Endothelial cell of umbilical vein (primary cell): ENCODE measurements at regions not wholly inside any gene's neighbourhood (a gene's known extent, or its start where the extent isn't known, plus 50 kb on each side); places are given as distances from the start of the nearest gene placed in this dataset.

Source experiments
- BruUV-seq: library from RNA; stranded (reverse); fragments of 400-500 nt; replicated peaks from 2 replicates; lab custom pipeline; 2021; lab: Mats Ljungman, UMichigan
- CTCF ChIA-PET: fragments of 300-600, 350-600 bp; sonication (Branson Sonifier 250); formaldehyde crosslinking; loops from one replicate; lab custom pipeline; 2021; ENCODE audit warnings: antibody characterized with exemption, inconsistent platforms; lab: Charles Lee
- POLR2A ChIA-PET: fragments of 300-600, 350-600 bp; sonication (Branson Sonifier 250); formaldehyde crosslinking; loops from one replicate; lab custom pipeline; 2021; ENCODE audit warnings: antibody characterized with exemption, inconsistent platforms; lab: Charles Lee
- DNase-seq: peaks from one replicate; pipeline ENCODE4 v3.0.0-alpha.2; 2011; ENCODE audit warnings: low read depth, low spot score
- FAIRE-seq: peaks from 2 replicates; lab custom pipeline; 2011; peaks lifted over from hg19 to GRCh38; lab: Jason Lieb, UNC
- H2AFZ ChIP-seq: 2 replicates; pipeline ENCODE4 v1.6.0; 2012; ENCODE audit warnings: low read depth, low read length, control low read depth, inconsistent platforms
- H3K27ac ChIP-seq: 2 replicates; pipeline ENCODE4 v1.5.1; 2011; ENCODE audit warnings: low read depth, mild to moderate bottlenecking, control low read depth, low read length, moderate library complexity; ENCODE audit not compliant: insufficient read depth
- H3K27me3 ChIP-seq, 2 experiments: 2 replicates each; pipeline versions ENCODE4 v1.6.0 to v1.6.1; 2011; ENCODE audit warnings: low read length in 2 of 2, mixed read lengths in 1 of 2; ENCODE audit not compliant: control insufficient read depth in 2 of 2, insufficient read depth in 2 of 2
- H3K36me3 ChIP-seq, 2 experiments: 2 replicates in 1 of 2; 3 replicates in 1 of 2; pipeline ENCODE4 v1.5.1; 2011; ENCODE audit warnings: low read length in 2 of 2, mild to moderate bottlenecking in 1 of 2, moderate library complexity in 1 of 2; ENCODE audit not compliant: control insufficient read depth in 2 of 2, insufficient read depth in 2 of 2; ENCODE audit errors: extremely low read depth in 1 of 2
- H3K4me1 ChIP-seq: 3 replicates; pipeline ENCODE4 v1.5.1; 2011; ENCODE audit warnings: mild to moderate bottlenecking, low read length; ENCODE audit not compliant: control insufficient read depth, insufficient read depth; ENCODE audit errors: extremely low read depth
- H3K4me2 ChIP-seq: 2 replicates; pipeline ENCODE4 v1.6.1; 2011; ENCODE audit warnings: low read length, control low read depth, mixed read lengths; ENCODE audit not compliant: insufficient read depth
- H3K4me3 ChIP-seq, 3 experiments: fragments of 200-600 bp in 1 of 3; sonication (generic), shearing (Covaris generic) in 1 of 3; replicated peaks in 1 of 3; 2 replicates each; pipeline ENCODE4 v1.5.1; 2011 to 2016; ENCODE audit warnings: control low read depth in 3 of 3, low read length in 3 of 3, mild to moderate bottlenecking in 2 of 3, inconsistent platforms in 1 of 3, low read depth in 1 of 3, moderate library complexity in 1 of 3; ENCODE audit not compliant: insufficient read depth in 1 of 3
- H3K79me2 ChIP-seq: 2 replicates; pipeline ENCODE4 v1.6.0; 2012; ENCODE audit warnings: low read length, inconsistent platforms; ENCODE audit not compliant: control insufficient read depth, insufficient read depth
- H3K9ac ChIP-seq: replicated peaks from 2 replicates; pipeline ENCODE3; 2011; ENCODE audit warnings: low read length, control low read depth; ENCODE audit not compliant: insufficient read depth; ENCODE audit errors: extremely low read depth
- H3K9me1 ChIP-seq: replicated peaks from 3 replicates; pipeline ENCODE4 v1.6.0; 2011; ENCODE audit warnings: mild to moderate bottlenecking, low read length; ENCODE audit not compliant: control insufficient read depth, insufficient read depth; ENCODE audit errors: extremely low read depth
- H3K9me3 ChIP-seq: replicated peaks from 2 replicates; pipeline ENCODE4 v1.5.1; 2012; ENCODE audit warnings: low read length, inconsistent platforms; ENCODE audit not compliant: control insufficient read depth, insufficient read depth
- H4K20me1 ChIP-seq: replicated peaks from 2 replicates; pipeline ENCODE3; 2011; ENCODE audit warnings: mild to moderate bottlenecking, low read length; ENCODE audit not compliant: control insufficient read depth, insufficient read depth; ENCODE audit errors: extremely low read depth
- EZH2 ChIP-seq: IDR thresholded peaks from 2 replicates; pipeline ENCODE4 v1.6.1; 2012; ENCODE audit warnings: borderline replicate concordance, low read depth, mild to moderate bottlenecking, moderate library complexity, low read length, inconsistent platforms; ENCODE audit not compliant: severe bottlenecking
- FOS ChIP-seq: IDR thresholded peaks from 2 replicates; pipeline ENCODE4 v1.6.1; 2011; ENCODE audit warnings: mild to moderate bottlenecking, low read length, moderate library complexity, borderline replicate concordance; ENCODE audit not compliant: insufficient read depth
- JUN ChIP-seq: IDR thresholded peaks from 2 replicates; pipeline ENCODE4 v1.6.1; 2011; ENCODE audit warnings: borderline replicate concordance, low read depth; ENCODE audit not compliant: insufficient read length, insufficient read depth
- MYC ChIP-seq: IDR thresholded peaks from one replicate; pipeline ENCODE4 v1.6.1; 2011; ENCODE audit warnings: mild to moderate bottlenecking, low read depth, low read length
- POLR2A ChIP-seq: IDR thresholded peaks from 2 replicates; pipeline ENCODE4 v1.6.1; 2012; ENCODE audit warnings: low read depth, mild to moderate bottlenecking, control low read depth, low read length
- dilution Hi-C: fragments of 300-500 bp; cut with MboI; formaldehyde crosslinking; loops from one replicate; pipeline ENCODE4 v1.15.0; 2019; ENCODE audit warnings: low sequenced_read_pairs; ENCODE audit not compliant: extremely low pct_ligation_motif_present
- intact Hi-C: fragments of 100-400 bp; cut with micrococcal nuclease; formaldehyde crosslinking; loops from one replicate; pipeline ENCODE4 v1.10.0; 2022
- TF ChIP-seq, protein P1 (sequence below): IDR thresholded peaks from 2 replicates; pipeline ENCODE4 v1.6.1; 2011; ENCODE audit not compliant: insufficient read depth, insufficient read length
- TF ChIP-seq, protein P2 (sequence below), 2 donors: IDR thresholded peaks; 1 replicate in 1 of 2; 2 replicates in 1 of 2; pipeline ENCODE4 v1.5.1; 2011; ENCODE audit warnings: low read length in 2 of 2, mild to moderate bottlenecking in 2 of 2, moderate library complexity in 2 of 2, control low read depth in 1 of 2, inconsistent platforms in 1 of 2, low read depth in 1 of 2; ENCODE audit not compliant: insufficient read depth in 1 of 2; ENCODE audit errors: extremely low read depth in 1 of 2

DNA sequence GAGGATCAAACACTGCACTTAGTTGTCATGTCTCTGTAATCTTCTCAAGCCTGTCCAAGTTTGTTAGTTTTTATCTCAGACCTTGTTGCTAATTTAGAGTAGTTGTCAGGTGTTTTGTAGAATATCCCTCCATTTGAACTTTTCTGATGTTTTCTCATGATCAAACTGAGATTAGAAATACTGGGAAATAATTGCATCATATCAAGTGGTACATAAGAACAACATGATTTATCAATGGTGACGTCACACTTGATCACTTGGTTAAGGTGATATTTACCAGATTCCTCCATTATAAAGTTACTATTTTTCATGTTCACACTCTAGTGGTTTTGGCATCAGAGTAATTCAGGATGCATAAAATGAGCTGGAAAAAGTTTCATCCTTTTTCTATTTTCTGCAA lies 1182.4 kb upstream of the ZEB2 start:
- no peak overlapping the region for H3K4me3 ChIP-seq
- no peak overlapping the region for H3K4me2 ChIP-seq
- TF ChIP-seq, protein P1, sequence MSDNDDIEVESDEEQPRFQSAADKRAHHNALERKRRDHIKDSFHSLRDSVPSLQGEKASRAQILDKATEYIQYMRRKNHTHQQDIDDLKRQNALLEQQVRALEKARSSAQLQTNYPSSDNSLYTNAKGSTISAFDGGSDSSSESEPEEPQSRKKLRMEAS, result no peak
- FAIRE-seq, result no peak
- H2AFZ ChIP-seq, result no peak overlapping the region
- no peaks in the 10 kb centered on the region for H3K27me3 ChIP-seq
- H3K9ac ChIP-seq, result no peak overlapping the region
- POLR2A ChIA-PET, result no interaction called here
- dilution Hi-C loops, result no loop called here
- no peaks in the 10 kb centered on the region for H3K36me3 ChIP-seq
- no peaks in the 10 kb centered on the region for H3K9me3 ChIP-seq
- no TSS peak for BruUV-seq
- H3K9me1 ChIP-seq, result no peaks in the 10 kb centered on the region
- CTCF ChIA-PET, result interaction anchor here (1.0 kb wide), 1 partner anchor 19 kb away, joined by 3 read pairs; no protein-coding TSS in a partner anchor
- no peaks in the 10 kb centered on the region for H3K79me2 ChIP-seq
- no peaks in the 10 kb centered on the region for H3K4me1 ChIP-seq
- no peak for DNase-seq
- H4K20me1 ChIP-seq, result no peaks in the 10 kb centered on the region
- H3K27ac ChIP-seq, result no peak overlapping the region
- intact Hi-C loops, result no loop called here

DNA sequence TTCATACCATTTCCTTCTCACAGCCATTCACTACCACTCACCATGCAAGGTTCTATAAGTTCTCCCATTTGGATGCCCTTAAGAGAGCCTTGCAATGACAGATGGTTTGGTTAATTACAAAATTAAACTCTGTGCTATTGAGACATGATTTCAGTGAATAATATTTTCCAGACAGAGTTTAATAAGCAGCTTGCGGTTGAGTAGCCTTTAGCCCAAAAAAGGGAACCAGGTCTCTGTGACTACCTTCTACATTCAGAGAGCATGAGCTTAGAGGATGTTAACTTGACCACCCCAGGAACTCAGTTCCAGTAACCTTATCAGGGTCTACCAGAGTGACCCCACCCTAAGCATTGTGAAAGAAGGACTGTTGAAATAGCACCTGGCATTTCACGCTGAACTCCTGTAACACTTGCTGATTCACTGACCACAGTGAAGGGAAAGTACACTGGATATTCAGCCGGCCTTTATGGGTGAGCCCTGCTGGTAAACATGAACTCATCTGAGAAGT lies 1173.1 kb upstream of the ZEB2 start:
- BruUV-seq, result no TSS peak
- FAIRE-seq (no peak), DNase-seq (no peak)
- no peak overlapping the region for H3K9ac ChIP-seq
- H3K4me1 ChIP-seq, result no peaks in the 10 kb centered on the region
- H3K9me1 ChIP-seq, result no peaks in the 10 kb centered on the region
- no peaks in the 10 kb centered on the region for H3K27me3 ChIP-seq
- no peaks in the 10 kb centered on the region for H3K9me3 ChIP-seq
- H3K79me2 ChIP-seq, result no peaks in the 10 kb centered on the region
- no peaks in the 10 kb centered on the region for H3K36me3 ChIP-seq
- no peak overlapping the region for H3K4me2 ChIP-seq
- H3K4me3 ChIP-seq, result no peak overlapping the region
- H2AFZ ChIP-seq, result no peak overlapping the region
- H4K20me1 ChIP-seq, result no peaks in the 10 kb centered on the region
- dilution Hi-C loops (no loop called here), intact Hi-C loops (no loop called here)
- no peak overlapping the region for H3K27ac ChIP-seq
- ChIA-PET CTCF (interaction anchor here (0.8 to 2.7 kb wide), 2 partner anchors 11 to 27 kb away, joined by 3 to 10 read pairs; no protein-coding TSS in a partner anchor), POLR2A (no interaction called here)
- TF ChIP-seq FOS (no peak), EZH2 (no peak), POLR2A (no peak), MYC (no peak), JUN (no peak)
- TF ChIP-seq, protein P1, result no peak
- TF ChIP-seq, protein P2, sequence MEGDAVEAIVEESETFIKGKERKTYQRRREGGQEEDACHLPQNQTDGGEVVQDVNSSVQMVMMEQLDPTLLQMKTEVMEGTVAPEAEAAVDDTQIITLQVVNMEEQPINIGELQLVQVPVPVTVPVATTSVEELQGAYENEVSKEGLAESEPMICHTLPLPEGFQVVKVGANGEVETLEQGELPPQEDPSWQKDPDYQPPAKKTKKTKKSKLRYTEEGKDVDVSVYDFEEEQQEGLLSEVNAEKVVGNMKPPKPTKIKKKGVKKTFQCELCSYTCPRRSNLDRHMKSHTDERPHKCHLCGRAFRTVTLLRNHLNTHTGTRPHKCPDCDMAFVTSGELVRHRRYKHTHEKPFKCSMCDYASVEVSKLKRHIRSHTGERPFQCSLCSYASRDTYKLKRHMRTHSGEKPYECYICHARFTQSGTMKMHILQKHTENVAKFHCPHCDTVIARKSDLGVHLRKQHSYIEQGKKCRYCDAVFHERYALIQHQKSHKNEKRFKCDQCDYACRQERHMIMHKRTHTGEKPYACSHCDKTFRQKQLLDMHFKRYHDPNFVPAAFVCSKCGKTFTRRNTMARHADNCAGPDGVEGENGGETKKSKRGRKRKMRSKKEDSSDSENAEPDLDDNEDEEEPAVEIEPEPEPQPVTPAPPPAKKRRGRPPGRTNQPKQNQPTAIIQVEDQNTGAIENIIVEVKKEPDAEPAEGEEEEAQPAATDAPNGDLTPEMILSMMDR (IDR thresholded peaks at IDR 0.05; ENCODE audit: extremely low read depth in 1 of 2, insufficient read depth in 1 of 2, low read depth in 1 of 2, low read length in 2 of 2), result no peak
